GM19467 (cell line): ENCODE measurements at regions not wholly inside any gene's neighbourhood (a gene's known extent, or its start where the extent isn't known, plus 50 kb on each side); places are given as distances from the start of the nearest gene placed in this dataset.

Experiments used
- ATAC-seq: cut with Tn5 transposase; IDR thresholded peaks from one replicate; pipeline ENCODE4 v1.9.1; 2021; ENCODE audit warnings: mild to moderate bottlenecking, moderate library complexity; ENCODE audit not compliant: unreplicated experiment

GRCh38 chr2:57549642-57550102 lies 496.9 kb upstream of the VRK2 start:
- ATAC-seq, result peak; percentile 59

DNA sequence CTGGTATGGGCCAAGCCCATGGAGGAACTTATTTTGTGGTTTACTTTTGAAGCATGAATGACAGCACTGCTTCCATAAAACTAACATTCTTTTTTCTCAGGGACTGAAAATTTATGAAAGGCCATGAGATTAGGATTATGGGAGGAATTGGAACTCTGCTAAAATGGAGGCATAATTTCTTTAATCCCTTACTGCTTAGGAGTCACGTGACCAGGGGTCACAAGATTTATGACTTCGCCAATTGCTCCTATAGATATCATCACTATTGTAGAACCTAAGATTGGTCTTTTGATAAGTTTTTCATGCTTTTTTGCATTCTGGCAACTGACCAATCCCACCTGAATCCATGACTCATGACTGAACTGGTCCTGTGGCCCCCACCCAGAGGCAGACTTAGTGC lies 495.7 kb upstream of the VRK2 start:
- no peak for ATAC-seq

GRCh38 chr2:57552885-57553284 lies 493.7 kb upstream of the VRK2 start:
- ATAC-seq, result no peak

- no peak for ATAC-seq
These were observed 492.3 kb upstream of the VRK2 start for GRCh38 chr2:57554348-57554747.

DNA sequence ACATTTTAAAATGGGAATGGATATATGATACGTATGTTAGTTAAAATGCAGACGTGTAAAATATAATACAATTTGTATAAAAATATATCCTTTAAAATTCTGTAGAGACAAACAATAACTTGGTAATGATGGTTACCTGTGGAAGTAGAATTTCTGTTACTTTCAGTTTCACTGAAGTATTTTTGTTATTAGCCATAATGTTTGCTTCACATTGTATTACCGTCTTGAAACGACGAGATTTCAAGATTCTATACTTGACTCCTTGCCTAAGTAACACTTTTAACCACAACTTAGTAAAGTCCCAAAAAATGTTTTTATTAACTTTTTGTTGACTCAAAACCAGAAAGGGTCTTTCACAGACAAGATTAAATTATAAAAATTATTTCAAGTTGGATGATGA lies 488.3 kb upstream of the VRK2 start:
- ATAC-seq, result no peak

- ATAC-seq, result no peak
These were observed 484.1 kb upstream of the VRK2 start for GRCh38 chr2:57562495-57562894.

- ATAC-seq, result no peak
These were observed 483.6 kb upstream of the VRK2 start for GRCh38 chr2:57563015-57563414.

- ATAC-seq, result no peak
These were observed 479.4 kb upstream of the VRK2 start for GRCh38 chr2:57567245-57567644.

GRCh38 chr2:57569396-57569795 lies 477.2 kb upstream of the VRK2 start:
- no peak for ATAC-seq

GRCh38 chr2:57570961-57571360 lies 475.6 kb upstream of the VRK2 start:
- ATAC-seq, result no peak

- ATAC-seq, result no peak
These were observed 470.8 kb upstream of the VRK2 start for GRCh38 chr2:57575700-57576268.

DNA sequence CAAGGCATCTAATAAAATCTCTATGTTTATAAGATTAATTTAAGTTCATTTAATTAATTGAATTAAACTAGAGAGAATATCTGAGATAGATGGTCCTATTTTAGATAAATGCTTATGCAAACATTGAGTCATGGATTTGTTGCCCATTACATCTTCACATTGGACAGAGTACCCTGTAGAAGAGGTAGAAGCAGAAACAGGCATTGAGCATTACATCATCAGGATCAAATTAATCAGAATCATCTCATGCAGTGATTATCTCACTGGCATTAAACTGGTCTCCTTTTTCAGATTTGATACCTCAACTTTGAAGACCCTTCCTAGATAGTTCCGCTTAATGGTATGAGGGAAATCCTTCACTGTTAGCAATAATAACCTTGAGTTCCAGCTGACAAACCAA lies 469.6 kb upstream of the VRK2 start:
- ATAC-seq, result no peak

DNA sequence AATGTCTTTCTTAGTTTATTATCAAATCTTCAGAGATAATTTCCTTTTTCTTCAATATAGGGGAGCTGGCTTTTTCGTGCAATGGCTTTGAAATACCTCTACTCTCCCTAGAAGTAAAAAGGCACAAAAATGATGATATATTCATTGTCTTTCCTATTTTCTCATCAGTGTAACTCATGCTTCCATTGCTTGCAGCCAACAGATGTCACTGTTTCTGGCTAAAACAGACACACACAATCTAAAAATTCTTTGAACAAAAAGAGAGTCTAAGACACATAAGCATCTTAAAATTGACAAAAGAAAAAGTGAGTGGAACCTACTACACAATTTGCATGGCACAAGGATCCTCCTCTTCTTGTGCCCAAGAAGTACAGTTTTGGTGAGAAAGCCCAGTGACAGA lies 448.7 kb upstream of the VRK2 start:
- no peak for ATAC-seq

DNA sequence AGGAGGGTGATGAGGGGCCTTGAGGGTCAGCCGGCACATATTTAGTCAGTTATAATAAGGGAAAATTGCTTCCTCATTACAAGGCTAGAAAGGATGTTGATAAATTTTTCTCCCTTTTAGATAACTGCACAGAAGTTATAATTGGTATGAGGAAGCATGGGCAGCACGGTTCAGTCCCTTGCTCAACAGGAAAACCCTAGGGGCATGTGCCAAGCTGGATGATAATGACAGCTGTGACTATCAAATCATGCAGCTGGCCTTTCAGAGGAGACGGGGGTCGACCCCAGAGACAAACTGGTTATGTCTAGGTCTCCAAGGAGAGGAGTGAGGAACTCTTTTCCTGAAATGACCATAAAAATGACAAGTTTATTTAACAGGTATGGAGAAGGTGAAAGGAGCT lies 448.1 kb upstream of the VRK2 start:
- no peak for ATAC-seq

DNA sequence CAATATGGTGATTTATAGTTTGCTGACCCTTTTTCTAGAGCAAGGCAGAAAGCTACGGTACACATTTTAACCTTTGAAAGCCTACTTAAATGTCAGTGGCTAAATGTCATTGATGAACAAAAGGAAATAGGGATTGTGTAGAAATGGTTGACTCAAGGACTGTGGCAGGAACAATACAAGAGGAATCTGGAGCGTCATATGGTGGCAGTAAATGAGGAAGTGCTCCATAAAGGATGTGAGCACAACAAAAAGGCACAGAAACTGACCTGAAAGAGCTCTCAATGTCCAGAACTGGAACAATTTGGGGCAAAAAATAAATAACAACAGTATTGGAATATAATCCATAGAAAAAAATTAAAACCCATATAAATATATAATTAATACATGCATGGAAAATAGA lies 443.9 kb upstream of the VRK2 start:
- no peak for ATAC-seq

DNA sequence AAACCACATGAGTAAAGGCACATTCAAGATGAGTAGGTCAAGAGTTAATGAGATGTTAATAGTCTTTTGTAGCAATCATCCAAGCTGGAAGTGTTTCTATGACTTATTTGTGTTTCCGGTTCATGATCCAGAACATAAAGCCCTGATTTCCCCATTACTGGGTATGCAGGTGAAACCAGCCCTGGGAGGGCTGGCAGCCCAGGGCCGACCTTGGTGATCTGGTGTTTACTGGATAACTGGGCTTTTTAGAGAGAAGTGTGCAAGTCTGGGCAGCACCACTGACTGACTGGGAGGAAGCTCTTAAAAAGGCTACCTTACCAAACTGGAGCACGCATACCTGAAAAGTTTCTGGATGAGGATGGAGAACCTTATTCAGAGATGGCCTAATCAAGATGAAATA lies 431.6 kb upstream of the VRK2 start:
- no peak for ATAC-seq

GRCh38 chr2:57615855-57616556 lies 430.6 kb upstream of the VRK2 start:
- ATAC-seq, result no peak

GRCh38 chr2:57617318-57617717 lies 429.3 kb upstream of the VRK2 start:
- no peak for ATAC-seq

- ATAC-seq, result no peak
These were observed 425.4 kb upstream of the VRK2 start for GRCh38 chr2:57621122-57621663.

DNA sequence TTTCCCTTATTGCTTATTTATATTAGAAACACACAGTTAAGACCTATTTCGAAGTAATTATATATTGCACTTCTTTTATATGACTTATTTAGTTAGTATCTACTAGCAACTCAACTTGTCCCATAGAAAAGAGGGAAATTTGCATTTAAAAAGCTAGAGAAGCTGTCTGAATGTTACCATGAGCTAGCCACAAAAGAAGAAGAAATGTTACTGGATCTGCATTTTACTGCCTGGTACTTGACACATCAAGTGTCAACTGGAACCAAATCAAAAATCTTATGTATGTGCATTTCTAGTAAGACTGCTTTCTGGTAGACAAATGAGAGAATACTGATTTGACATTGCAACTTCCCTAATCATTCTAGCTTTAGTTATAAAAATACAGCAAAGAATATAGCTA lies 424.6 kb upstream of the VRK2 start:
- ATAC-seq, result no peak

GRCh38 chr2:57656198-57656597 lies 390.4 kb upstream of the VRK2 start:
- ATAC-seq, result no peak

- ATAC-seq, result no peak
These were observed 377.0 kb upstream of the VRK2 start for GRCh38 chr2:57669570-57669969.

DNA sequence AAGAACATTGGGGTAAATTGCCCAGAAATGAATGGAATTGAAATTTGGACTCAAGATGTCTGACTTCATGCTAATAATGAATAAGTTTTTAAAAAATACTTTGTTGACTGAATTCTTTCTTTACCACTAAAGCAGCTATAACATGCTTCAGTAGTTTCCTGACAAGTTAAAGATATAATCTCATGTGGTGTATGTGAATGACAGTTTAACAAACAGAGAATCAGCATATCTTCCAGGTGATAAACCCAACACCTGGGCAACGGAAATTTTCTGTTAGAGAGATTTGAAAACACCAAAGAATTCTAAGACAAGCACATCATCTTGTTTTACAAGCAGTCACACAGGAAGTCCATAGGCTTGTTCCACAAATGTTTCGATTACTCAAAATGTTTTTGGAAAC lies 372.6 kb upstream of the VRK2 start:
- no peak for ATAC-seq
